HFFc6 (cell line): ENCODE measurements at regions not wholly inside any gene's neighbourhood (a gene's known extent, or its start where the extent isn't known, plus 50 kb on each side); places are given as distances from the start of the nearest gene placed in this dataset.

Experiments
- DNase-seq: peaks from one replicate; pipeline ENCODE4 v3.0.0-alpha.2; 2018
- H3K27ac Mint-ChIP-seq: 2 replicates; pipeline ENCODE4 v1.8.0; 2020; ENCODE audit warnings: mild to moderate bottlenecking, mixed read lengths
- H3K27me3 Mint-ChIP-seq: 2 replicates; pipeline ENCODE4 v1.8.0; 2021; ENCODE audit warnings: mild to moderate bottlenecking, moderate library complexity, mixed read lengths; ENCODE audit not compliant: insufficient read depth
- H3K36me3 Mint-ChIP-seq: 2 replicates; pipeline ENCODE4 v1.8.0; 2021; ENCODE audit warnings: low read depth, mixed read lengths
- H3K4me1 Mint-ChIP-seq: 2 replicates; pipeline ENCODE4 v1.8.0; 2020; ENCODE audit warnings: low read depth, mixed read lengths
- H3K4me3 Mint-ChIP-seq: 2 replicates; pipeline ENCODE4 v1.8.0; 2020; ENCODE audit warnings: mild to moderate bottlenecking, moderate library complexity, mixed read lengths
- H3K9me3 Mint-ChIP-seq: 2 replicates; pipeline ENCODE4 v1.8.0; 2020; ENCODE audit warnings: mild to moderate bottlenecking, mixed read lengths
- TF ChIP-seq, protein P1 (sequence below): fragments of 200-600 bp; sonication (generic); IDR thresholded peaks from 2 replicates; pipeline ENCODE4 v1.5.0; 2021; ENCODE audit warnings: antibody characterized with exemption, mild to moderate bottlenecking

DNA sequence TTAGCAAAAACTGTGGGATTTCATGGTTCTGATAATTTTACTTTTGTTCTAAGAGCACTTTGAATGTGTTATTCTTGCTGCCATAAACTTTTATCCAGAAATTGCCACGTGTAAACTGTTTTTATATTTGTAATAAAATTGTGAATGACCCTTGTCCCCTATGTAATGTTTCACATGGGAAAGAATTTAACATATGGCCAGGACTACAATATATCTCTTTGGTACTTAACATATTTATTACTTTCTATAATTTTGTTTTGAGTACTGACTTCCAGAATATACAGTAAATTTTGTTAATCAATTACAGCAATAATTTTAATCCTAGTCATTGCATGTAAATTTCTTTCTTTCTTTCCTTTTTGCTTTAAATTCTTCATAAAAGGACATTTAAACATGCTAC is 735.0 kb upstream of the PHF14 start:
- Mint-ChIP-seq H3K27me3 (no peaks in the 10 kb centered on the region; the same call in 1 of the 2 replicates), H3K9me3 (peaks cover 42% of the 10 kb centered on the region), H3K27ac (no peak overlapping the region), H3K4me3 (no peak overlapping the region), H3K4me1 (no peaks in the 10 kb centered on the region), H3K36me3 (no peaks in the 10 kb centered on the region)
- DNase-seq, result no peak
- TF ChIP-seq, protein P1, sequence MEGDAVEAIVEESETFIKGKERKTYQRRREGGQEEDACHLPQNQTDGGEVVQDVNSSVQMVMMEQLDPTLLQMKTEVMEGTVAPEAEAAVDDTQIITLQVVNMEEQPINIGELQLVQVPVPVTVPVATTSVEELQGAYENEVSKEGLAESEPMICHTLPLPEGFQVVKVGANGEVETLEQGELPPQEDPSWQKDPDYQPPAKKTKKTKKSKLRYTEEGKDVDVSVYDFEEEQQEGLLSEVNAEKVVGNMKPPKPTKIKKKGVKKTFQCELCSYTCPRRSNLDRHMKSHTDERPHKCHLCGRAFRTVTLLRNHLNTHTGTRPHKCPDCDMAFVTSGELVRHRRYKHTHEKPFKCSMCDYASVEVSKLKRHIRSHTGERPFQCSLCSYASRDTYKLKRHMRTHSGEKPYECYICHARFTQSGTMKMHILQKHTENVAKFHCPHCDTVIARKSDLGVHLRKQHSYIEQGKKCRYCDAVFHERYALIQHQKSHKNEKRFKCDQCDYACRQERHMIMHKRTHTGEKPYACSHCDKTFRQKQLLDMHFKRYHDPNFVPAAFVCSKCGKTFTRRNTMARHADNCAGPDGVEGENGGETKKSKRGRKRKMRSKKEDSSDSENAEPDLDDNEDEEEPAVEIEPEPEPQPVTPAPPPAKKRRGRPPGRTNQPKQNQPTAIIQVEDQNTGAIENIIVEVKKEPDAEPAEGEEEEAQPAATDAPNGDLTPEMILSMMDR, result no peak

DNA sequence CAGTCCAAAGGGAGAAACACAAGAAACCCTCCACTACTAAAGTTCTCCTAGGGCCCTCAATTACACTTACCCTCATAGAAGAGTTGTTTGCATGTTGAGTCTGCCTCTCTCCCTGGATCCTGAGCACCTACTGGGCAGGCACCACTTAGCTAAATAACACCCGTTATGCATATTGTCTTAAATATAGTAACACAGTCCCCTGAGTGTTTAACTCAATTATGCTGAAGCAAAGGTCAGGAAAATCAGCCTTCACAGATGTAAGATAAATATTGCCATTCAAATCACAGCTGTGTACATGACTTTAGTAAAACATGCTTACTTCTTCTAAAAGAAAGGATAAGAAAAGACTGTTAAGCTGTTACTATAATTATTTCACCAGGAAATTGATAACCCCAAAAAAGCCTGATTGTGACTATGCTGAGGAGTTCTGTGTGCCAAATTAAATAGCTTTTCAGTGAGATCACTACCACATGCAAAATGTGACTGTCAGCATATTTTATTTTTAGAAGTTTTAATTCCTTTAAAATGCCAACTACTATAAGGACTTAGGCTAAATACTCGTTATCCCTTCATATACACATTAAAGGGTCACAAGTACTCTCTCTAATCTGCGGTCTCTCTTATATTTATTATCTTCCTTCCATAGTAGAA is 733.9 kb upstream of the PHF14 start:
- Mint-ChIP-seq H3K27ac (no peak overlapping the region), H3K4me3 (no peak overlapping the region)
- TF ChIP-seq, protein P1, result no peak

DNA sequence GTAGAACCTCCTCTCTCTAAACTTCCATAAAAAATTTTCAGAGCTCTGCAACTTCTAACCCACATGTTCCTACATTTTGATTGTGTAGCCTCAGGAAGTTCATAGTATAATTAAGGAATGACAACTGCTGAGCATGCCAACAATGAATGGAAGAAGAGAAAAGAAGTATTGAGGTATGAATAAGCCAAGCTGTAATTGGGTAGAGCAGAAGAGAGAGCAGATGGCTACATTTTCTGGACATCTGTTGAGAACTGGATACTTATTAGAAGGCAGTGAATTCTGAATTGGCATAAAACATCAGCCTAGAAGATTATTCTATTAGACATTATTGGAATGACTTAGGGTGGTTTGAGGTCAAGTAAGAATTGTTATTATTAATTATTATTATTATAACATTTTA is 728.3 kb upstream of the PHF14 start:
- Mint-ChIP-seq H3K4me1 (no peaks in the 10 kb centered on the region), H3K27me3 (peaks cover 2% of the 10 kb centered on the region; the same call in 1 of the 2 replicates), H3K9me3 (peaks cover 61% of the 10 kb centered on the region), H3K27ac (no peak overlapping the region), H3K36me3 (peaks cover 6% of the 10 kb centered on the region), H3K4me3 (no peak overlapping the region)
- TF ChIP-seq, protein P1, result no peak
- no peak for DNase-seq

More for the DNA sequence above, 733.9 kb upstream of the PHF14 start:
- DNase-seq, result no peak
- H3K36me3 Mint-ChIP-seq, result no peaks in the 10 kb centered on the region
- peaks cover 44% of the 10 kb centered on the region for H3K9me3 Mint-ChIP-seq
- no peaks in the 10 kb centered on the region for H3K27me3 Mint-ChIP-seq
- H3K4me1 Mint-ChIP-seq, result no peaks in the 10 kb centered on the region

DNA sequence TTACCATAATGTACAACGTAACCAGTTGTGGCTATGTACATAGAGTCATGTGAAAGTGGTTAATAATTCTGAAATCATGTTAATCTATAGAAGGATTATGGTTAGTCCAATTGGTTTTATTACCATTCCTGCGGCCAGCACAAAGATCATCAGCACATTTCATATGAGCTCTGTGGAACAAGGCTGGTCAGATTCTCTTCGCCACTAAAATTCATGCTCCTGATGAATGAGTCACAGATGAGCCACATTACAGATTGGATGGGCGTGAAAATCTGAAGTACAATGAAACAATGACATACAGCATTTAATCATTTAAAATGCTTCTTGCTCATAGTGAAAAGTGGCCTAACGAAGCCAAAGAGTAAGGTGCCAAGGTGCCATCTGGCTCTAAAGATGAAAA is 716.2 kb upstream of the PHF14 start:
- no peak for DNase-seq
- H3K4me3 Mint-ChIP-seq, result no peak overlapping the region
- H3K4me1 Mint-ChIP-seq, result no peaks in the 10 kb centered on the region
- peaks cover 33% of the 10 kb centered on the region for H3K9me3 Mint-ChIP-seq
- no peaks in the 10 kb centered on the region for H3K27me3 Mint-ChIP-seq
- no peak overlapping the region for H3K27ac Mint-ChIP-seq
- TF ChIP-seq, protein P1, result no peak
- H3K36me3 Mint-ChIP-seq, result no peaks in the 10 kb centered on the region

DNA sequence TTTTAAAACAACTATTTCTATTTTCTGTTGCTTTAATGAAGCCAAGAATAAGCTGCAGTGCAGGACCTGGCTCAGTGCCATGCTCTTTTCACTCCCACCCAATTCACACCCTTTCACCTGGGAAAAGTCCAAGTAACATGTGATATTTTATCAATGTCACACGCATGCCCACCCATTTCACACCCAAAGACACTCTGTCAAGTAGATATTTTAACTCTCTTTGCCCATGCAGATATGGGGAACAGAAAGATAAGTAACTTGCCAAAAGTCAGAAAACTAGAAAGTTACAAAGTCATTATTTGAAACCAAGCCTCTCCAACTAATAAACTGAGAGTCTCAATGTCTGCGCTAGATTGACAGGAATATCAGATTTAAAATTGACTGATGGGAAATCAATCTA is 706.7 kb upstream of the PHF14 start:
- no peaks in the 10 kb centered on the region for H3K4me1 Mint-ChIP-seq
- H3K27me3 Mint-ChIP-seq, result no peaks in the 10 kb centered on the region
- H3K9me3 Mint-ChIP-seq, result peaks cover 58% of the 10 kb centered on the region
- no peak overlapping the region for H3K4me3 Mint-ChIP-seq
- H3K27ac Mint-ChIP-seq, result no peak overlapping the region
- no peaks in the 10 kb centered on the region for H3K36me3 Mint-ChIP-seq
- no peak for DNase-seq
- TF ChIP-seq, protein P1, result no peak

DNA sequence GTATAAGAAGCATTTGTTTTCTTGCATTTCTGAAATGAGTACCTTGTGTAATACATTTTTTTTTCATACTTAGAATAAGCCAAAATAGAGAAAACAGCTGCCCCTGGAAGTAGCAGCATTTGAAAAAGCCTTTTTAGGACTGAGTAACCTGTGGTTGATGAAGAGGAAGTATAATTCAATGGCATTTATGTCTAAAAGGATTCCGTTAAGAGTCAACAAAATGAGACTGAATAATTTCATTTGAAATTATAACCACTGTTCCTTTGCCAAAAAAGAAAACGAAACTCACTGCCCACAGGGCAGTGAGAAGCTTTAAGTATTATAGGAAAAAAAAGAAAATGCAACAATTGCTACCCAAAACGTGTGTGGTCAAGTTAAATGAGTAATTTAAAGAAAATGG is 705.6 kb upstream of the PHF14 start:
- Mint-ChIP-seq H3K27ac (no peak overlapping the region), H3K27me3 (no peaks in the 10 kb centered on the region), H3K4me3 (no peak overlapping the region), H3K36me3 (no peaks in the 10 kb centered on the region), H3K4me1 (no peaks in the 10 kb centered on the region), H3K9me3 (peaks cover 68% of the 10 kb centered on the region)
- no peak for DNase-seq
- TF ChIP-seq, protein P1, result no peak
